Gastroesophageal sphincter (tissue), 4 donors: ENCODE measurements at regions not wholly inside any gene's neighbourhood (a gene's known extent, or its start where the extent isn't known, plus 50 kb on each side); places are given as distances from the start of the nearest gene placed in this dataset.

Experiments
- ATAC-seq: fragments of 150-250 bp; one replicate; pipeline ENCODE4 v1.9.1; 2016; ENCODE audit warnings: mild to moderate bottlenecking, moderate library complexity
- H3K27ac ChIP-seq, 4 donors: fragments of 200-600 bp; sonication (generic) in 3 of 4; 1 replicate in 3 of 4; 2 replicates in 1 of 4; pipeline ENCODE4 v1.5.1; 2016 to 2019
- H3K27me3 ChIP-seq: fragments of 200-600 bp; sonication (generic); one replicate; pipeline ENCODE4 v1.5.1; 2019
- H3K36me3 ChIP-seq, 2 donors: fragments of 200-600 bp; sonication (generic); one replicate each; pipeline ENCODE4 v1.5.1; 2019; ENCODE audit warnings: control low read depth in 1 of 2
- H3K4me1 ChIP-seq, 3 donors: fragments of 200-600 bp; sonication (generic); 1 replicate in 2 of 3; 2 replicates in 1 of 3; pipeline ENCODE4 v1.5.1; 2016 to 2019; ENCODE audit warnings: control low read depth in 2 of 3
- H3K4me3 ChIP-seq, 2 donors: fragments of 200-600 bp; sonication (generic); one replicate each; pipeline ENCODE4 v1.5.1; 2019; ENCODE audit warnings: mild to moderate bottlenecking in 1 of 2, moderate library complexity in 1 of 2
- H3K9me3 ChIP-seq, 3 donors: fragments of 200-600 bp; sonication (generic); one replicate each; pipeline ENCODE4 v1.5.1; 2017 to 2019; ENCODE audit warnings: control low read depth in 2 of 3
- CTCF ChIP-seq, 4 experiments: fragments of 200-600 bp in 2 of 4; fragments of 450-650 bp in 2 of 4; sonication (generic) in 1 of 4; IDR thresholded peaks; one replicate each; pipeline ENCODE4 v1.5.1; 2017 to 2019; ENCODE audit warnings: antibody characterized with exemption in 4 of 4, mild to moderate bottlenecking in 2 of 4, moderate library complexity in 2 of 4
- EP300 ChIP-seq: sonication (generic); formaldehyde crosslinking; IDR thresholded peaks from one replicate; pipeline ENCODE4 v1.6.1; 2017; ENCODE audit warnings: antibody characterized with exemption, mild to moderate bottlenecking
- POLR2A ChIP-seq, 2 donors: fragments of 450-650 bp; IDR thresholded peaks; one replicate each; pipeline ENCODE4 v1.6.1; 2017; ENCODE audit warnings: antibody characterized with exemption in 2 of 2, mild to moderate bottlenecking in 2 of 2, moderate library complexity in 1 of 2
- POLR2AphosphoS5 ChIP-seq: sonication (generic); formaldehyde crosslinking; IDR thresholded peaks from one replicate; pipeline ENCODE4 v1.6.1; 2017; ENCODE audit warnings: antibody characterized with exemption
- WGBS, 2 donors: methylation state at CpG; one replicate each; pipeline ENCODE4 v1.1.5; 2018; ENCODE audit warnings: low coverage in 1 of 2; 5-methylcytosine and 5-hydroxymethylcytosine counted together

- H3K4me3 ChIP-seq = no peak overlapping the region
- no peaks in the 10 kb centered on the region for H3K27me3 ChIP-seq
- no peak for ATAC-seq
- H3K27ac ChIP-seq = no peak overlapping the region
- H3K9me3 ChIP-seq = no peaks in the 10 kb centered on the region
- 80 to 95% methylated on average over 3 to 4 of the region's 4 CpGs for WGBS, 2 donors
- TF ChIP-seq CTCF (IDR thresholded peaks at IDR 0.05) (no peak), POLR2AphosphoS5 (no peak), EP300 (no peak), POLR2A (IDR thresholded peaks at IDR 0.05) (no peak)
- no peaks in the 10 kb centered on the region for H3K4me1 ChIP-seq
- no peaks in the 10 kb centered on the region for H3K36me3 ChIP-seq
Measured at GRCh38 chr4:179831274-179831673, 2389.0 kb upstream of the AGA start.

GRCh38 chr4:179836179-179837075 is 2394.2 kb upstream of the AGA start:
- no peak overlapping the region for H3K27ac ChIP-seq
- no peak overlapping the region for H3K4me3 ChIP-seq
- ATAC-seq = no peak
- no peak for TF ChIP-seq POLR2AphosphoS5
- no peak for TF ChIP-seq POLR2A (IDR thresholded peaks at IDR 0.05)
- TF ChIP-seq EP300 = no peak
- TF ChIP-seq CTCF (IDR thresholded peaks at IDR 0.05) = no peak
- H3K27me3 ChIP-seq = no peaks in the 10 kb centered on the region
- H3K36me3 ChIP-seq = no peaks in the 10 kb centered on the region
- H3K4me1 ChIP-seq = no peaks in the 10 kb centered on the region
- 64 to 76% methylated on average over 11 of the region's 11 CpGs for whole genome bisulfite sequencing, 2 donors
- H3K9me3 ChIP-seq = no peaks in the 10 kb centered on the region

- no peak for TF ChIP-seq CTCF (IDR thresholded peaks at IDR 0.05)
- TF ChIP-seq EP300 = no peak
- TF ChIP-seq POLR2A (IDR thresholded peaks at IDR 0.05) = no peak
- TF ChIP-seq POLR2AphosphoS5 = no peak
- Histone ChIP-seq H3K36me3 (no peaks in the 10 kb centered on the region), H3K4me3 (no peak overlapping the region), H3K9me3 (no peaks in the 10 kb centered on the region), H3K27me3 (no peaks in the 10 kb centered on the region), H3K4me1 (no peaks in the 10 kb centered on the region), H3K27ac (no peak overlapping the region)
- whole genome bisulfite sequencing, 2 donors = 40 to 75% methylated on average over 1 to 3 of the region's 3 CpGs
- ATAC-seq = no peak
Measured at GRCh38 chr4:179843370-179843769, 2399.8 kb upstream of the TENM3 start.

- no peak overlapping the region for H3K4me3 ChIP-seq
- no peaks in the 10 kb centered on the region for H3K27me3 ChIP-seq
- TF ChIP-seq POLR2AphosphoS5 = no peak
- TF ChIP-seq EP300 = no peak
- TF ChIP-seq CTCF (IDR thresholded peaks at IDR 0.05) = no peak
- no peak for TF ChIP-seq POLR2A (IDR thresholded peaks at IDR 0.05)
- H3K27ac ChIP-seq = no peak overlapping the region
- H3K9me3 ChIP-seq = no peaks in the 10 kb centered on the region
- H3K4me1 ChIP-seq = no peaks in the 10 kb centered on the region
- H3K36me3 ChIP-seq = no peaks in the 10 kb centered on the region
- WGBS, 2 donors = 65 to 67% methylated on average over 2 to 3 of the region's 3 CpGs
- ATAC-seq = no peak
Measured at GRCh38 chr4:179855469-179855868, 2387.7 kb upstream of the TENM3 start.

GRCh38 chr4:179858221-179858620 is 2385.0 kb upstream of the TENM3 start:
- Histone ChIP-seq H3K36me3 (no peaks in the 10 kb centered on the region), H3K27ac (no peak overlapping the region), H3K4me3 (no peak overlapping the region), H3K4me1 (no peaks in the 10 kb centered on the region), H3K27me3 (no peaks in the 10 kb centered on the region), H3K9me3 (no peaks in the 10 kb centered on the region)
- TF ChIP-seq POLR2AphosphoS5 (no peak), POLR2A (IDR thresholded peaks at IDR 0.05) (no peak), CTCF (IDR thresholded peaks at IDR 0.05) (no peak), EP300 (no peak)
- ATAC-seq = no peak
- 83 to 97% methylated on average over 4 of the region's 4 CpGs for WGBS, 2 donors
